IPS DF 6.9 (cell line): ENCODE measurements at regions not wholly inside any gene's neighbourhood (a gene's known extent, or its start where the extent isn't known, plus 50 kb on each side); places are given as distances from the start of the nearest gene placed in this dataset.

ENCODE experiments used
- DNase-seq: peaks from one replicate; pipeline ENCODE4 v3.0.0-alpha.2; 2013; ENCODE audit warnings: low read depth, low spot score
- H3K27ac ChIP-seq: one replicate; pipeline ENCODE4 v1.5.1; 2013; ENCODE audit warnings: low read length, control low read depth
- H3K27me3 ChIP-seq: 2 replicates; pipeline ENCODE4 v1.6.1; 2013; ENCODE audit warnings: mild to moderate bottlenecking, low read length; ENCODE audit not compliant: control insufficient read depth, insufficient read depth
- H3K36me3 ChIP-seq: 2 replicates; pipeline ENCODE4 v1.6.1; 2013; ENCODE audit warnings: low read length; ENCODE audit not compliant: control insufficient read depth, insufficient read depth
- H3K4me1 ChIP-seq: 2 replicates; pipeline ENCODE4 v1.6.1; 2013; ENCODE audit warnings: low read length; ENCODE audit not compliant: control insufficient read depth, insufficient read depth
- H3K4me3 ChIP-seq: 2 replicates; pipeline ENCODE4 v1.5.1; 2013; ENCODE audit warnings: mild to moderate bottlenecking, low read length
- H3K9me3 ChIP-seq: 2 replicates; pipeline ENCODE4 v1.6.1; 2013; ENCODE audit warnings: low read length, inconsistent platforms; ENCODE audit not compliant: control insufficient read depth, insufficient read depth
- WGBS: extraction: QIAGEN DNeasy Blood & Tissue Kit; methylation state at CpG from one replicate; pipeline ENCODE4 v1.1.7; 2013; ENCODE audit warnings: mixed read lengths, missing lambda C conversion rate; ENCODE audit not compliant: insufficient read length, insufficient coverage; 5-methylcytosine and 5-hydroxymethylcytosine counted together

DNA sequence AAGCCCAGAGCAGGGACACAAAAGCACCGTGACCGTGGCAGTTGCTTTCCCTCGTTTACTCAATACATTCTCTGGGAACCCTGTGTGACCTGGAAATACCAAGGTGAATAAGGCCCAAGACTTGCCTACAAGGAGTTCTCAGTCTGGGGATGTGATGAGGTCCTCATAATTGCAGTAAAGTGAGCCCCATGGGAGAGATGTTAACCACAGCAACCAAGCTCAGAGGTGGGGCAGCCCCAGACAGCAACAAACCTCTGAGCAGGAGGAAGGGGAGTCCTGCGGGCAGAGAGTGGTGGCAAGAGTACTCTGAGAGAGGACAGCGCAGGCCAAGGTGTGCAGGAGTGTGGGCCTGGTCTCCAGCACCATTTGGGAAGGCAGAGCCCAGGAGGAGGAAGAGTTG, 91.6 kb downstream of the TTC32 start:
- H3K27me3 ChIP-seq, result no peaks in the 10 kb centered on the region
- H3K36me3 ChIP-seq, result no peaks in the 10 kb centered on the region
- H3K4me1 ChIP-seq, result no peaks in the 10 kb centered on the region
- DNase-seq, result no peak
- no CpG with 5 or more reads among the region's 5 CpGs for WGBS
- H3K9me3 ChIP-seq, result no peaks in the 10 kb centered on the region
- H3K27ac ChIP-seq, result no peak overlapping the region
- no peak overlapping the region for H3K4me3 ChIP-seq

DNA sequence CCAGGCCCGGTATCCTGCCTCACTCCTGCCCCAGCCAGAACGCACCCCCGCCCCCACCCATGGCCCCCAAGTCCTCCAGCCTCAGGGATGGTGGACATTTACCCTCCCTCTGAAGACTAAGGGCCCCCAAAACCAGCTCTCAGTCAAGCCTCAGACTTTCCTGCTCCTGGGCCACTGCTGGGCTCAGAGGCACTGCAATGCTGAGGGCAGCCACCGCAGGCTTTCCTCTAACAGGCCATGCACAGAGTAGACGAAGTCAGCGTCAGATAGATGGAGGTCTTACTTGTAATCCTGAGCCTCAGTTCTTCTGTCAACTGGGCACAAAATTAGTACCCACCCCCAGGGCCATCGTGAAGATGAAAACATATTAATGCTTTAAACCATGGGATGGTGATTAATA, 92.6 kb downstream of the TTC32 start:
- Histone ChIP-seq H3K4me1 (no peaks in the 10 kb centered on the region), H3K4me3 (no peak overlapping the region), H3K36me3 (no peaks in the 10 kb centered on the region), H3K27ac (no peak overlapping the region), H3K27me3 (no peaks in the 10 kb centered on the region), H3K9me3 (no peaks in the 10 kb centered on the region)
- no peak for DNase-seq
- WGBS, result no CpG with 5 or more reads among the region's 7 CpGs

DNA sequence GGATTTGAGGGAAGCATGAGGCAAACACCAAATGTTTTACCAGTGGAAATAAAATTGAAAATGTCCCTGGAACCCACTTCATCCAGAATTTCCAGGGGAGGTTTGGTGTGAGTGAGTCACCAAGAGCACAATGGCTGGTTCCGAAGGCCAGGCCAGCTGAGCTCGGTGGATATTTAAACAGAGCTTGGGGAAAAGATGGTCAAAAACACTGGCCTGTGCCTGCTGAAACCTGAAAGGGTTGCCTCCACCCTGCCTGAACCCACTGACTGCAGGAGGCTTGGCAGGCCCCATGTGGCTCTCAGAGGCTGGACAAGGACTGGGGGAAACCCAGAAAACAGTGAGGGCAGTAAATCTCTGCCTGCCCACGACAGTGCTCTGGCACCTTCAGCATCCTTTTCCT, 93.9 kb downstream of the TTC32 start:
- no peak for DNase-seq
- H3K27me3 ChIP-seq, result no peaks in the 10 kb centered on the region
- H3K36me3 ChIP-seq, result no peaks in the 10 kb centered on the region
- no CpG with 5 or more reads among the region's 3 CpGs for WGBS
- H3K27ac ChIP-seq, result no peak overlapping the region
- H3K4me1 ChIP-seq, result no peaks in the 10 kb centered on the region
- no peak overlapping the region for H3K4me3 ChIP-seq
- no peaks in the 10 kb centered on the region for H3K9me3 ChIP-seq

DNA sequence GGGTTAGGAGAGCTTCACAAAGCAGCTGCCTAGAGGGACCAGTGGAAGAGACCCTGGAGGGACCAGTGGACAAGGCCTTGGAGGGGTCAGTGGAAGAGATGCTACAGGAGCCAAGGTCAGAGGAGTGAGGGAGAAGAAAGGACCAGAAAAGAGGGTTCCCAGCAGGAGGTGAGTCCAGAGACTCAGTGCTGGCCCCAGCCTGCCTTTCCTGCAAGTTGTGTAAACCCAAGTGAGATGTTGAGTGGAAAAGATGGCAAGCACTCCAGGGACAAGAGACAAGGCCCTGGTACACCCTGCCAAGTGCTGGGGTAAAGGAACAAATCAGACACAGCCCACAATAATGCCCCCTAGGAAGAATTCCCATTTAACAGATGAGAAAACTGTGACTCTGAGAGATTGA, 94.4 kb downstream of the TTC32 start:
- Histone ChIP-seq H3K9me3 (no peaks in the 10 kb centered on the region), H3K4me3 (no peak overlapping the region), H3K36me3 (no peaks in the 10 kb centered on the region), H3K27me3 (no peaks in the 10 kb centered on the region), H3K4me1 (no peaks in the 10 kb centered on the region), H3K27ac (no peak overlapping the region)
- DNase-seq, result no peak

DNA sequence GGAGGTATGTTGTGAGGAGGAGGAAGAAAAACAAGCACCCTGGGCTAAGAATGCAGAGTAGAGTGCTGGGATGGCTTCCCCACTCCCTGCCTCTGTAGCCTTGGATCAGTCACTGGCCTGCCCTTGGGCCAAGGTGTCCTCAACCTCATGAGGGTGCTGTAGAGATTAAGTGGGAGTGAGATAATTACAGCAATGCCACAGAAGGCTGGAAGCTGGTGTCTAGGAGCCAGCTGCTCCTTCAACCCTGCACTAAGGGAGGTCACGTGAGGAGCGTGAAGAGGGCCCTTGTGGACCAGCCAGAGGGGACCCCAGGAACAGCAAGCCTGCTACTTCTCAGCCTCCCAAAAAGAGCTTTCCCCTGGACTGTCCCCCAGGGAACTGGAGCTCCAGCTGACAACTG, 95.2 kb downstream of the TTC32 start:
- Histone ChIP-seq H3K4me3 (no peak overlapping the region), H3K36me3 (no peaks in the 10 kb centered on the region), H3K27me3 (no peaks in the 10 kb centered on the region), H3K4me1 (no peaks in the 10 kb centered on the region), H3K27ac (no peak overlapping the region), H3K9me3 (no peaks in the 10 kb centered on the region)
- DNase-seq, result no peak
- no CpG with 5 or more reads among the region's 2 CpGs for WGBS

DNA sequence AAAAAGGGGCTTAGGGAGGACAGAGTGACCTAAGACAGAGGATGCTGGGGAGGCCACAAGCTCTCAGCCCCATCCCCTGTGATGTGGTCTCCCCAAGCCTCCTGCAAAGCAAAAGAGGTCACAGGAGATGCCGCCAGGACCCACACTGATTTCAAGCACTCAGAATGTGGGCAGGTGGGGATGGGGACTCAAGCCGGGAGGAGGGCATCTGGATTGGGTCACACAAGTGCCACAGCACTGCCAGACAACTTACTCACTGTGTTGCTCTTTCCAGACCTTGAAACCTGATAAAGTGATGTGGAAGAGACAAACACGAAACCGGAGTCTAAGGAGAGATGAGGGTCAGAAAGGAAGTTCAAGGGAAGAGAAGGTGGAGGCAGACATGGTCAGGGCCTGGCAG, 95.7 kb downstream of the TTC32 start:
- no peaks in the 10 kb centered on the region for H3K9me3 ChIP-seq
- H3K4me3 ChIP-seq, result no peak overlapping the region
- WGBS, result no CpG with 5 or more reads among the region's 4 CpGs
- no peaks in the 10 kb centered on the region for H3K4me1 ChIP-seq
- no peak for DNase-seq
- H3K27ac ChIP-seq, result no peak overlapping the region
- no peaks in the 10 kb centered on the region for H3K27me3 ChIP-seq
- H3K36me3 ChIP-seq, result no peaks in the 10 kb centered on the region

DNA sequence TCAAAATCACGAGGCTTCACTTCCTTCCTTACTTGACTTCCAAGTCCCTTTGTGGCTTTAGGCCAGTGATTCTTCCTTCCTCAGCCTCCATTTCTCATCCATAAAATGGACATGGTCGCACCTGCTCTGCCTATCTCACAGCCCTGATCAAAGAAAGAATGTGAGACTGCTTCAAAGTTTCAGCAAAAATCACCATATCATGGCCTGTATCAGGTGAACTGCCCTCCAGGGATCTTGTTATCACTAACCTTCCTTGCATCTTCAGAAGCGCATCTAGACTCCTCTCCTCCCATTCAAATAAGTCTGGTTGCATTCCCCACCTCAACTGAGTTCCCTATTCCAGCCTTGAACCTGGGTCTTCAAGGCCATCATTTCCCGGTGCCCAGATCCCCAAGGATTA, 96.5 kb downstream of the TTC32 start:
- H3K36me3 ChIP-seq, result no peaks in the 10 kb centered on the region
- no peak overlapping the region for H3K4me3 ChIP-seq
- no peaks in the 10 kb centered on the region for H3K27me3 ChIP-seq
- H3K9me3 ChIP-seq, result no peaks in the 10 kb centered on the region
- no peak overlapping the region for H3K27ac ChIP-seq
- H3K4me1 ChIP-seq, result no peaks in the 10 kb centered on the region
- no peak for DNase-seq
- no CpG with 5 or more reads among the region's 4 CpGs for WGBS

DNA sequence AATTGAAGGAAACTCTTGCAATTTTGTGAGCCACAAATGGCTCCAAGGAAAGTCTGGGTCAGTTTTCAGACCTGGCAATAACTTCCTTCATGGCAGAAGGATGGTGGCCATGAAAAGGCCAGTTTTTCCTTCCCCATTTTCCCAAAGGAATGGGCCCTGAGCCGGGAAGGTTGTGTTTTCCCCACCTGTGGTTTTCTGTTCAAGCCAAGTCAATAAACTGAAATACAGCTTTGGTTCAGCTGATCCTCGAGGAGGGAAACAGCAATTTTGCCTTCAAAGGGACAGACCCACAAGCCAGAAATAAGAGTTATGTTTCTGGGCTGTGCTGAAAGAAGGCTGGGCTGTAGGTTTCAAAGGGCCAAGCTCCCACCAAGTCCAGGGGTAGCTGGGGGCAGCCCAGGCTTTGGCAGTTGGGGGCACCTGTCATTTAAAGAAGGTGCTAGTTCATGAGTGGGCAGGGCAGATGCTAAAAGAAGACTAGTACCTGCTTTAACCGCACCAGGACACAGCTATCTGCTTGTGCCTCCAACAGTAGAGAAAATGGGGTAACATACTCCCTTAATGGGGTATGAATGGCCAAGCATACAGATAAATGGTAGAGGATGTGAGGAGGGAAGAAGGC, 97.0 kb downstream of the TTC32 start:
- H3K27ac ChIP-seq, result no peak overlapping the region
- H3K4me3 ChIP-seq, result no peak overlapping the region
- H3K36me3 ChIP-seq, result no peaks in the 10 kb centered on the region
- H3K9me3 ChIP-seq, result no peaks in the 10 kb centered on the region
- H3K27me3 ChIP-seq, result no peaks in the 10 kb centered on the region
- DNase-seq, result no peak
- H3K4me1 ChIP-seq, result no peaks in the 10 kb centered on the region
- WGBS, result no CpG with 5 or more reads among the region's 3 CpGs

DNA sequence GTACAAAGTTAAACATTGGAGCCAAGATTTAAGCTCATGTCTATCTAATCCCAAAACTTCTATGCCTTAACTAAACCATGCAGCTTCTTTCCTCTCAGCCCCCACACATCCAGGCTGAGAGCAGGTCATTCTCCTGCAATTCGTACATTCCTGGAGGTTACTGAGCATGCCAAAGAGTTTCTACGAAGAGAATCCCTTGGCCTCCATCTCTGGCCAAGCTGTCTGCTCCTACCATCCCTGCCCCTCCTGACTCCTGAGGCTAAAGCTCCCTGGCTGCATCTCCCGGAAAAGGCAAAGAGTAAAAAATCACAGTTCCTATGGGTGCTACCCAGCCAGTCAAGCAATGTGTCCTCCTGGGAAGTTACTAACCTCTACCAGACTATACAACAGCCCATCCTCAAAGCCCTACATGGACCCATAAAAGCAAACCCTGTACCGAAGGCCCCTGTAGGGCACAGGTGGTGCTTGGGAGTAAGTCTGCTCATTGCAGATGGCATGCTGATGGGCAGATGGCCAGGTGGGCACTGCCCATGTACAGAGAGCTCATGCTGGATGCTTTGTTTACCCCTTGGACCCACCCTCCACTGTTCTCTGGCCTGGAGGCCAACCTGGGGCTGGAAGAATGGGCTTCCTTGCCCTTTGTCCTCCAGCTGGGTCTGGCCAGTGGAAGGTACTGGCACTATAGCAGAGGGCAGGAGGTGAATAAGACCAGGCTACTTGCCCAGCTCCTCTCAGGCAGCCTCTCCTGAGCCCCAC, 99.5 kb downstream of the TTC32 start:
- whole genome bisulfite sequencing, result no CpG with 5 or more reads among the region's 4 CpGs
- Histone ChIP-seq H3K27ac (no peak overlapping the region), H3K4me3 (no peak overlapping the region), H3K4me1 (no peaks in the 10 kb centered on the region), H3K9me3 (no peaks in the 10 kb centered on the region), H3K27me3 (no peaks in the 10 kb centered on the region), H3K36me3 (no peaks in the 10 kb centered on the region)
- no peak for DNase-seq

DNA sequence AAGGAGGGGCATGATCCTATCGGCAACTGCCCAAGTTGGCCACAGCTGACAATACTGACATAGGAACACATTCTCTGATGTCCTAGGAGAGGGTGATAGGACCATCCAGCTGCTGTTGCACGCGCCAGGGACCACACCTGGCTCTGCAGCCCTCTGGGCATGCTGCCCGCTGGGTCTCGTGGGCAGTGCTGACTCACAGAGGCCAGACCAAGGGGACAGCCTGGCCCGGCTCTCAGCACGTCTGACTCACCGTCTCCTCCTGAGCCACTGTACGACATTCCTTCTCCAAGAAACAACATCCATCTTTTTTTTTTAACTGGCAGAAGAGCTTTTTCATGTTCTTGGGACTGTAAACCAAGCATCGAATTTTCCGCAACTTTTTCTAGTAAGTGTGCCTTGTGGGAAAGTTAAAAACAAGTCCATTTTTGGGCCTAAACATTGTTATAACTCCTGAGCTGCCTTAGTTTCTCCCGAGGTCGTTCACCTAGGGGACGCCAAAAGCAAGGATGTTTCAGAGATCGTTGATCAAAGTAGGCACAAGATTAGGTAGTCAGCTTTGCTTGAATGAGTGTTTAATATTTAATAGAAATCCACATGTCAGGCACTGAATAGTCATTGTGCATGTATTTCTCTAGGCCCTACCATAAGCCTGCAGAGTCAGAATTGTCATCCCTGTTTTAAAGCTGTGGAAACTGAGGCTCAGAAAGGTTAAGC, 100.3 kb downstream of the TTC32 start:
- no peaks in the 10 kb centered on the region for H3K27me3 ChIP-seq
- H3K27ac ChIP-seq, result no peak overlapping the region
- no peak overlapping the region for H3K4me3 ChIP-seq
- no peaks in the 10 kb centered on the region for H3K36me3 ChIP-seq
- no CpG with 5 or more reads among the region's 15 CpGs for WGBS
- DNase-seq, result no peak
- no peaks in the 10 kb centered on the region for H3K9me3 ChIP-seq
- H3K4me1 ChIP-seq, result no peaks in the 10 kb centered on the region
